ENCODE measurements at regions not wholly inside any gene's neighbourhood (a gene's known extent, or its start where the extent isn't known, plus 50 kb on each side); places are given as distances from the start of the nearest gene placed in this dataset.
"Not testable (repeated sequence)": the region's sequence is repeated elsewhere in the genome, so short reads cannot be mapped to it uniquely, and the experiment has no call there.

DNA sequence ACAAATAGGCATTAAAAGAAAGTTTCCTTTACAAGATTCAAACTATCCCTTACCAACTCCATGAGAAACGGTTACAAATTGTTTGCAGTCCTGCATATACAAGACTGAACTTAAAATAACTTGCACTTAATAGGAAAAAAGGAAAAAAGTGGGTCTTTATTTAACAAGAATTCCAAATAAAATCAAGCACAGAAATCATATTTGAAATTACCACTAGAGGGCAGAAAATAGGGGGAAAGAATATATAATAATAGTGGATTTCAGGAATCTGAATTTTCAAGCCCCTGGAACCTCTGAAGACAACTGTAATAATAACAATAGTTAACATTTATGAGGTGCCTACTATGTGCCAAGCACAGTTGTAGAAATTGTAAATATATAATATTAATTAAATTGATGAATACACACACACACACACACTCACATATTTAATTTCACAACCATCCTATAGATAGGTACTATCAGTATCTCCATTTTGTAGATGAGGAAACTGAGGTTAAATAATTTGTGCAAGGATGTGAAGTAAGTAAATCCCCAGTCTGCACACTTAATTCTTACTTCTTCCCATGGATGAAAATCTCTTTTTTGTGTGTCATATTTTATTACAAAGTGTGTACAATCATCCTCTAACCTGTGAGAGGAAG is 262.6 kb downstream of the SRGAP2C start:
- CTCF ChIA-PET = interaction anchor here (0.6 kb wide), 1 partner anchor 44 kb away, joined by 3 read pairs; no protein-coding TSS in a partner anchor
- H3K36me3 ChIP-seq (ENCODE audit: insufficient read depth, low read length, poor library complexity, severe bottlenecking); H3K27me3 ChIP-seq (replicated peaks; ENCODE audit: insufficient read depth, low read depth, low read length, poor library complexity); H3K9me3 ChIP-seq (ENCODE audit: low read depth, low read length, poor library complexity, severe bottlenecking); BruUV-seq (replicated peaks); intact Hi-C loops (cut with micrococcal nuclease; ENCODE audit: unreplicated experiment); H3K27ac ChIP-seq (ENCODE audit: low read depth, low read length, poor library complexity, severe bottlenecking); H3K4me3 ChIP-seq (ENCODE audit: low read depth, low read length, poor library complexity, severe bottlenecking); H3K4me1 ChIP-seq (ENCODE audit: insufficient read depth, low read length, poor library complexity, severe bottlenecking); POLR2A ChIA-PET (ENCODE audit: low non-redundant PET): not testable (repeated sequence)
- TF ChIP-seq, protein P1, sequence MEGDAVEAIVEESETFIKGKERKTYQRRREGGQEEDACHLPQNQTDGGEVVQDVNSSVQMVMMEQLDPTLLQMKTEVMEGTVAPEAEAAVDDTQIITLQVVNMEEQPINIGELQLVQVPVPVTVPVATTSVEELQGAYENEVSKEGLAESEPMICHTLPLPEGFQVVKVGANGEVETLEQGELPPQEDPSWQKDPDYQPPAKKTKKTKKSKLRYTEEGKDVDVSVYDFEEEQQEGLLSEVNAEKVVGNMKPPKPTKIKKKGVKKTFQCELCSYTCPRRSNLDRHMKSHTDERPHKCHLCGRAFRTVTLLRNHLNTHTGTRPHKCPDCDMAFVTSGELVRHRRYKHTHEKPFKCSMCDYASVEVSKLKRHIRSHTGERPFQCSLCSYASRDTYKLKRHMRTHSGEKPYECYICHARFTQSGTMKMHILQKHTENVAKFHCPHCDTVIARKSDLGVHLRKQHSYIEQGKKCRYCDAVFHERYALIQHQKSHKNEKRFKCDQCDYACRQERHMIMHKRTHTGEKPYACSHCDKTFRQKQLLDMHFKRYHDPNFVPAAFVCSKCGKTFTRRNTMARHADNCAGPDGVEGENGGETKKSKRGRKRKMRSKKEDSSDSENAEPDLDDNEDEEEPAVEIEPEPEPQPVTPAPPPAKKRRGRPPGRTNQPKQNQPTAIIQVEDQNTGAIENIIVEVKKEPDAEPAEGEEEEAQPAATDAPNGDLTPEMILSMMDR (conservative IDR thresholded peaks at IDR 0.05; ENCODE audit: low read depth, low read length) = peak; percentile 52
- peak; percentile 17 for DNase-seq (ENCODE audit: low spot score)

DNA sequence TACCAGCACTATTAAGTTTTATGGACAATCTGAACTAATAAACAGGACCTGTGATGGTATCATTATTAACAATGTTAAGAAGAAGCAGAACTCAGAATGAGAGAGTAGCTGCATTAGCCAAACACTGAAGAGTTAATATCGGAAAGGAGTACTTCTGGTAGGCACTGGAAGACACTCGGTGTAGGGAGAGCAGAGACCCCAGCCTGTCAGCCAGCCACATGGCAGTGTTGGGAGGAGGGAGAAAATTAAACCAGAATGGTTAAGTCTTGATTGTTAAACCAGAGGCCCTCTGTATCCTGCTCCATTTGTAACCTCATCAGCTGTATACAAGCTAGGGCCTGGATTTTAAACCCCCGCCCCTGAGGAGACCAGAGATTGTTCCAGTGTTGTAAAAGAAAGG is 263.3 kb downstream of the SRGAP2C start:
- POLR2A ChIA-PET (ENCODE audit: low non-redundant PET); H3K9me3 ChIP-seq (ENCODE audit: low read depth, low read length, poor library complexity, severe bottlenecking); H3K4me1 ChIP-seq (ENCODE audit: insufficient read depth, low read length, poor library complexity, severe bottlenecking); DNase-seq (ENCODE audit: low spot score); CTCF ChIA-PET; intact Hi-C loops (cut with micrococcal nuclease; ENCODE audit: unreplicated experiment); H3K4me3 ChIP-seq (ENCODE audit: low read depth, low read length, poor library complexity, severe bottlenecking); H3K36me3 ChIP-seq (ENCODE audit: insufficient read depth, low read length, poor library complexity, severe bottlenecking); H3K27ac ChIP-seq (ENCODE audit: low read depth, low read length, poor library complexity, severe bottlenecking); H3K27me3 ChIP-seq (replicated peaks; ENCODE audit: insufficient read depth, low read depth, low read length, poor library complexity); BruUV-seq (replicated peaks): not testable (repeated sequence)

DNA sequence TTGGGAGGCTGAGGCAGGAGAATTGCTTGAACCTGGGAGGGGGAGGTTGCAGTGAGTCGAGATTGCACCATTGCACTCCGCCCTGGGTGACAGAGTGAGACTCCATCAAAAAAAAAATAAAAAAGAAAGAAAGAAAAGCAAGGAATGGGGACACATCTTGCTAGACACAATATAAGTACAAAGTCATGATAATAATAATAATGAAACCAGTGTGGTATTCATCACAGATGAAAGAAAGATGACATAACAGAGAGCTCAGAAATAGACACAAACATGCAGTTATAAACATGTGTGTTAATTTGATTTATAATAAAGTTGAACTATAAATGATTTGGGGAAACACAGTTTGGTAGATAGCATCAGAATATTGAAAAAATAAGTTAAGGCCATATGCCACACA is 264.1 kb downstream of the SRGAP2C start:
- intact Hi-C loops (cut with micrococcal nuclease; ENCODE audit: unreplicated experiment) = no loop called here
- CTCF ChIA-PET = no interaction called here
- POLR2A ChIA-PET (ENCODE audit: low non-redundant PET) = no interaction called here
- BruUV-seq (replicated peaks) = no TSS peak
- Histone ChIP-seq H3K27ac (ENCODE audit: low read depth, low read length, poor library complexity, severe bottlenecking) (no peak overlapping the region), H3K4me1 (ENCODE audit: insufficient read depth, low read length, poor library complexity, severe bottlenecking) (no peaks in the 10 kb centered on the region), H3K4me3 (ENCODE audit: low read depth, low read length, poor library complexity, severe bottlenecking) (no peak overlapping the region), H3K9me3 (ENCODE audit: low read depth, low read length, poor library complexity, severe bottlenecking) (no peaks in the 10 kb centered on the region), H3K27me3 (replicated peaks; ENCODE audit: insufficient read depth, low read depth, low read length, poor library complexity) (no peaks in the 10 kb centered on the region), H3K36me3 (ENCODE audit: insufficient read depth, low read length, poor library complexity, severe bottlenecking) (no peaks in the 10 kb centered on the region)
- DNase-seq (ENCODE audit: low spot score) = no peak
- no peak for TF ChIP-seq EZH2 (IDR thresholded peaks at IDR 0.05; ENCODE audit: borderline replicate concordance, low read depth, low read length, poor library complexity, severe bottlenecking)
- TF ChIP-seq, protein P1 (conservative IDR thresholded peaks at IDR 0.05; ENCODE audit: low read depth, low read length) = no peak

DNA sequence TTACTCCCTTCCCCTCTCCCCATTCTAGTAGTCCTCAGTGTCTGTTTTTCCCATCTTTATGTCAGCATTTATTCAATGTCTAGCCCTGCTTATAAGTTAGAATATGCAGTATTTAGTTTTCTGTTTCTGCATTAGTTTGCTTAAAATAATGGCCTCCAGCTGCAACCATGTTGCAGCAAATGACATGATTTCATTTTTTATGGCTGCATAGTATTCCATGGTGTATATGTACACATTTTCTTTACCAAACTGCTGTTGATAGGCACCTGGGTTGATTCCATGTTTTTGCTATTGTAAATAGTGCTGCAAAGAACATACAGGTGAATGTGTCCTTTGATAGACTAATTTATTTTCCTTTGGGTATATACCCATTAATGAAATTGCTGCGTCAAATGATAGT is 267.7 kb downstream of the SRGAP2C start:
- intact Hi-C loops (cut with micrococcal nuclease; ENCODE audit: unreplicated experiment) = no loop called here
- CTCF ChIA-PET = no interaction called here
- Histone ChIP-seq H3K36me3 (ENCODE audit: insufficient read depth, low read length, poor library complexity, severe bottlenecking) (no peaks in the 10 kb centered on the region), H3K4me3 (ENCODE audit: low read depth, low read length, poor library complexity, severe bottlenecking) (no peak overlapping the region), H3K9me3 (ENCODE audit: low read depth, low read length, poor library complexity, severe bottlenecking) (no peaks in the 10 kb centered on the region), H3K27ac (ENCODE audit: low read depth, low read length, poor library complexity, severe bottlenecking) (no peak overlapping the region), H3K4me1 (ENCODE audit: insufficient read depth, low read length, poor library complexity, severe bottlenecking) (no peaks in the 10 kb centered on the region), H3K27me3 (replicated peaks; ENCODE audit: insufficient read depth, low read depth, low read length, poor library complexity) (no peaks in the 10 kb centered on the region)
- DNase-seq (ENCODE audit: low spot score) = no peak
- POLR2A ChIA-PET (ENCODE audit: low non-redundant PET) = no interaction called here
- BruUV-seq (replicated peaks) = no TSS peak
- TF ChIP-seq, protein P1 (conservative IDR thresholded peaks at IDR 0.05; ENCODE audit: low read depth, low read length) = no peak
- no peak for TF ChIP-seq EZH2 (IDR thresholded peaks at IDR 0.05; ENCODE audit: borderline replicate concordance, low read depth, low read length, poor library complexity, severe bottlenecking)
